A673 (cell line): ENCODE measurements at regions not wholly inside any gene's neighbourhood (a gene's known extent, or its start where the extent isn't known, plus 50 kb on each side); places are given as distances from the start of the nearest gene placed in this dataset.

Experiments used
- BruUV-seq: library from RNA; stranded (reverse); fragments of 400-500 nt; replicated peaks from 2 replicates; lab custom pipeline; 2021; lab: Mats Ljungman, UMichigan
- CTCF ChIA-PET: fragments of 300-600 bp; sonication (Branson Sonifier 250); formaldehyde crosslinking; loops from one replicate; lab custom pipeline; 2022; ENCODE audit warnings: antibody characterized with exemption; lab: Charles Lee
- POLR2A ChIA-PET: fragments of 300-600 bp; sonication (Branson Sonifier 250); formaldehyde crosslinking; loops from one replicate; lab custom pipeline; 2022; ENCODE audit warnings: antibody characterized with exemption; ENCODE audit not compliant: low non-redundant PET; lab: Charles Lee
- DNase-seq: peaks from one replicate; pipeline ENCODE4 v3.0.0-alpha.2; 2015; ENCODE audit warnings: low spot score
- H3K27ac ChIP-seq: fragments of 200-600 bp; sonication (generic); 2 replicates; pipeline ENCODE4 v1.5.1; 2016; ENCODE audit warnings: mixed run types, low read depth, mild to moderate bottlenecking, mixed read lengths, antibody characterized with exemption, low read length; ENCODE audit not compliant: poor library complexity, severe bottlenecking
- H3K27me3 ChIP-seq: fragments of 200-600 bp; sonication (generic); replicated peaks from 2 replicates; pipeline ENCODE4 v1.6.1; 2017; ENCODE audit warnings: mixed run types, low read depth, mild to moderate bottlenecking, mixed read lengths, antibody characterized with exemption, low read length; ENCODE audit not compliant: insufficient read depth, poor library complexity
- H3K36me3 ChIP-seq: fragments of 200-600 bp; sonication (generic); 2 replicates; pipeline ENCODE4 v1.6.1; 2016; ENCODE audit warnings: mixed run types, mild to moderate bottlenecking, mixed read lengths, antibody characterized with exemption, low read length; ENCODE audit not compliant: insufficient read depth, poor library complexity, severe bottlenecking
- H3K4me1 ChIP-seq: fragments of 200-600 bp; sonication (generic); 2 replicates; pipeline ENCODE4 v1.6.1; 2017; ENCODE audit warnings: mixed run types, mild to moderate bottlenecking, mixed read lengths, antibody characterized with exemption, low read length; ENCODE audit not compliant: insufficient read depth, poor library complexity, severe bottlenecking
- H3K4me3 ChIP-seq: fragments of 200-600 bp; sonication (generic); 2 replicates; pipeline ENCODE4 v1.5.1; 2016; ENCODE audit warnings: low read depth, mixed run types, mild to moderate bottlenecking, mixed read lengths, low read length; ENCODE audit not compliant: poor library complexity, severe bottlenecking
- H3K9me3 ChIP-seq: fragments of 200-600 bp; sonication (generic); 2 replicates; pipeline ENCODE4 v1.6.1; 2016; ENCODE audit warnings: mixed run types, low read depth, mild to moderate bottlenecking, mixed read lengths, antibody characterized with exemption, low read length; ENCODE audit not compliant: poor library complexity, severe bottlenecking
- CTCF ChIP-seq: fragments of 300-800, 200-600 bp; sonication (generic); conservative IDR thresholded peaks from 2 replicates; pipeline ENCODE4 v1.5.1; 2017; ENCODE audit warnings: low read depth, mild to moderate bottlenecking, antibody characterized with exemption, low read length, moderate library complexity, mixed read lengths
- EZH2 ChIP-seq: fragments of 200-600 bp; sonication (generic); IDR thresholded peaks from 2 replicates; pipeline ENCODE4 v1.6.1; 2017; ENCODE audit warnings: borderline replicate concordance, low read depth, mild to moderate bottlenecking, mixed read lengths, antibody characterized with exemption, low read length; ENCODE audit not compliant: poor library complexity, severe bottlenecking
- intact Hi-C: fragments of 100-400 bp; cut with micrococcal nuclease; formaldehyde crosslinking; loops from one replicate; pipeline ENCODE4 v1.10.0; 2022; ENCODE audit not compliant: unreplicated experiment

GRCh38 chr3:106371971-106372805 lies 503.4 kb upstream of the CBLB start:
- Histone ChIP-seq H3K9me3 (no peaks in the 10 kb centered on the region), H3K27ac (no peak overlapping the region), H3K36me3 (no peaks in the 10 kb centered on the region), H3K4me1 (no peaks in the 10 kb centered on the region), H3K27me3 (no peaks in the 10 kb centered on the region), H3K4me3 (no peak overlapping the region)
- ChIA-PET CTCF (no interaction called here), POLR2A (no interaction called here)
- no peak for TF ChIP-seq EZH2
- no peak for TF ChIP-seq CTCF
- intact Hi-C loops, result no loop called here
- no peak for DNase-seq
- BruUV-seq, result no TSS peak

- H3K4me1 ChIP-seq, result no peaks in the 10 kb centered on the region
- H3K27ac ChIP-seq, result no peak overlapping the region
- intact Hi-C loops, result no loop called here
- TF ChIP-seq CTCF, result no peak
- no peak for TF ChIP-seq EZH2
- no TSS peak for BruUV-seq
- H3K4me3 ChIP-seq, result no peak overlapping the region
- H3K27me3 ChIP-seq, result no peaks in the 10 kb centered on the region
- H3K36me3 ChIP-seq, result no peaks in the 10 kb centered on the region
- no peak for DNase-seq
- ChIA-PET CTCF (no interaction called here), POLR2A (no interaction called here)
- H3K9me3 ChIP-seq, result no peaks in the 10 kb centered on the region
Measured at GRCh38 chr3:106372806-106373190, 504.0 kb upstream of the CBLB start.

GRCh38 chr3:106376016-106376570 lies 507.3 kb upstream of the CBLB start:
- Histone ChIP-seq H3K36me3 (no peaks in the 10 kb centered on the region), H3K9me3 (no peaks in the 10 kb centered on the region), H3K4me1 (peaks cover 10% of the 10 kb centered on the region), H3K4me3 (no peak overlapping the region), H3K27ac (no peak overlapping the region), H3K27me3 (no peaks in the 10 kb centered on the region)
- no TSS peak for BruUV-seq
- no peak for DNase-seq
- ChIA-PET CTCF (interaction anchor here (0.7 kb wide), 1 partner anchor 9 kb away, joined by 3 read pairs; no protein-coding TSS in a partner anchor), POLR2A (no interaction called here)
- TF ChIP-seq EZH2 (no peak), CTCF (no peak)
- intact Hi-C loops, result no loop called here
